Chondrocyte (in vitro differentiated cells): ENCODE measurements at regions not wholly inside any gene's neighbourhood (a gene's known extent, or its start where the extent isn't known, plus 50 kb on each side); places are given as distances from the start of the nearest gene placed in this dataset.

ENCODE experiments used
- DNase-seq: peaks from one replicate; pipeline ENCODE4 v3.0.0; 2021; ENCODE audit warnings: mixed read lengths, low spot score
- H3K27ac Mint-ChIP-seq: one replicate; pipeline ENCODE4 v1.8.0; 2021; ENCODE audit warnings: mild to moderate bottlenecking, moderate library complexity, mixed read lengths; ENCODE audit not compliant: unreplicated experiment
- H3K27me3 Mint-ChIP-seq: 2 replicates; pipeline ENCODE4 v1.8.0; 2021; ENCODE audit warnings: low read depth, mixed read lengths
- H3K36me3 Mint-ChIP-seq: 2 replicates; pipeline ENCODE4 v1.8.0; 2021; ENCODE audit warnings: low read depth, mixed read lengths
- H3K4me1 Mint-ChIP-seq: 2 replicates; pipeline ENCODE4 v1.8.0; 2021; ENCODE audit warnings: low read depth, mild to moderate bottlenecking, mixed read lengths
- H3K4me3 Mint-ChIP-seq: one replicate; pipeline ENCODE4 v1.8.0; 2021; ENCODE audit warnings: mild to moderate bottlenecking, moderate library complexity, mixed read lengths; ENCODE audit not compliant: unreplicated experiment
- H3K9me3 Mint-ChIP-seq: 2 replicates; pipeline ENCODE4 v1.8.0; 2021; ENCODE audit warnings: low read depth, mixed read lengths
- TF ChIP-seq, protein P1 (sequence below): fragments of 200-600 bp; sonication (generic); IDR thresholded peaks from 2 replicates; pipeline ENCODE4 v1.5.0; 2021; ENCODE audit warnings: antibody characterized with exemption, mild to moderate bottlenecking, moderate library complexity

DNA sequence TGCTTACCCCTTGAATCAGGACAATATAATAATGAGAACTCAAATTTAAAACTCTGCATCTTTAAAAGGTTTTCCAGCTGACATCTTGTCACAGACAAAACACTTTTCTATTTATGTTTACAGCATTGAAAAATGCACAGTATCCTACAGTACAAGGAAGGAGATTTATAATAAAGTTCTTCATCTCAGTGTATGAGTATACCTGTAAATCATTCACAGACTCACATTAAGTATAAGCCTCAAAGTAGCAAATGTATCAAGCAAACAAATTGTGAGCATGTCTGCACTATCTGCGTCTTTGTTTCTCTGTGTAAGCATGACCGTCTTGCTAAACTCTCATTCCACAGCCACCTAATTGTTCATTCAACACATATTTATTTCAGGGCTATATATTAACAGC, 52.8 kb downstream of the PPP1R2C start:
- Mint-ChIP-seq H3K27me3 (peaks cover 4% of the 10 kb centered on the region), H3K36me3 (no peaks in the 10 kb centered on the region), H3K4me1 (no peaks in the 10 kb centered on the region), H3K4me3 (no peak overlapping the region), H3K9me3 (peaks cover 19% of the 10 kb centered on the region), H3K27ac (no peak overlapping the region)
- TF ChIP-seq, protein P1, sequence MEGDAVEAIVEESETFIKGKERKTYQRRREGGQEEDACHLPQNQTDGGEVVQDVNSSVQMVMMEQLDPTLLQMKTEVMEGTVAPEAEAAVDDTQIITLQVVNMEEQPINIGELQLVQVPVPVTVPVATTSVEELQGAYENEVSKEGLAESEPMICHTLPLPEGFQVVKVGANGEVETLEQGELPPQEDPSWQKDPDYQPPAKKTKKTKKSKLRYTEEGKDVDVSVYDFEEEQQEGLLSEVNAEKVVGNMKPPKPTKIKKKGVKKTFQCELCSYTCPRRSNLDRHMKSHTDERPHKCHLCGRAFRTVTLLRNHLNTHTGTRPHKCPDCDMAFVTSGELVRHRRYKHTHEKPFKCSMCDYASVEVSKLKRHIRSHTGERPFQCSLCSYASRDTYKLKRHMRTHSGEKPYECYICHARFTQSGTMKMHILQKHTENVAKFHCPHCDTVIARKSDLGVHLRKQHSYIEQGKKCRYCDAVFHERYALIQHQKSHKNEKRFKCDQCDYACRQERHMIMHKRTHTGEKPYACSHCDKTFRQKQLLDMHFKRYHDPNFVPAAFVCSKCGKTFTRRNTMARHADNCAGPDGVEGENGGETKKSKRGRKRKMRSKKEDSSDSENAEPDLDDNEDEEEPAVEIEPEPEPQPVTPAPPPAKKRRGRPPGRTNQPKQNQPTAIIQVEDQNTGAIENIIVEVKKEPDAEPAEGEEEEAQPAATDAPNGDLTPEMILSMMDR: no peak
- DNase-seq: no peak

DNA sequence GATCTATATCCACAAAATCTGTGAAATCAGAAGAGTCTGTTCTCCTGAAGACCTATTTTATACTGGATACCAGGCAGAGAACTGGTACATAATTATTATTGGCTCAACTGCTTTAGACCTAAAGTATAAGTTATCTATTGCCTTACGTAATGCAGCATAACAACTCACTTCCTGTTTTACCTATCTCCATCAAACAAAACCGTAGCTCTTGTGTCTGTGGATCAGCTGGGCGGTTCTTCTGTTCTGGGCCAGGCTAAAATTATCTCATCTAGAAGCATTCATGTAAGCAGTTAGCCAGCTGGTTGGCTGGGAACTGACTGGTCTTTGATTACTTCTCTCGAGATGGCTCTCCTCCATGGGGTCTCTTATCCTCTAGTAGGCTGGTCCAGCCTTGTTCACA, 57.8 kb downstream of the PPP1R2C start:
- Mint-ChIP-seq H3K4me3 (no peak overlapping the region), H3K36me3 (no peaks in the 10 kb centered on the region), H3K9me3 (peaks cover 3% of the 10 kb centered on the region), H3K4me1 (no peaks in the 10 kb centered on the region), H3K27me3 (no peaks in the 10 kb centered on the region), H3K27ac (no peak overlapping the region)
- TF ChIP-seq, protein P1: no peak
- no peak for DNase-seq

DNA sequence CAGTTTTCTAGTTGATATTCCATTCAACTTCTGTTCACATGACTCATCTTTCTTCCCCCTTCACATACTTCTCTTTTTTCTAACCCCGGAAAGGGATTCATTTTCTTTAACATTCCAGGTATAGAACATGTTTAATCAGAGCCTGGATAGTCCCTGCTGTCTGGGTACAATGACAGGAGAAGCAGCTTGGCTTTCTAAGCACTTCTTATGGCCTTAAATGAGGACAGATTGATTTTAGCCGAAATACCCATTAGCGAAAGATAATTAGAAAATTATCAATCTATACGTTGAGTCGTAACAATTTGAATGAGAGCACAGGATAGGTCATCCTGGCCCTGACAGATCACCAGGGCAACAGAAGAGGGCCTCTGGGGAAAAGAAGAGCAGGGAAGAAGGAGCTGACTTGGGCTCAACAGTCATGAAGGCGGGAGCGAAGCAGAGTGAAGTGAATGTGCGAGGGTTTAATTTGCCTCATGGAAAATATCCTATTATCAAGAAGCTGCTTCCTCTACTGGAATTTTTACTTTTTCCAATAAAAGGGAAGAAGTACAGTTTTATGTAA, 62.2 kb downstream of the PPP1R2C start:
- DNase-seq: no peak
- no peaks in the 10 kb centered on the region for H3K36me3 Mint-ChIP-seq
- TF ChIP-seq, protein P1: peak; percentile 18
- H3K27me3 Mint-ChIP-seq: no peaks in the 10 kb centered on the region
- H3K9me3 Mint-ChIP-seq: peaks cover 6% of the 10 kb centered on the region
- H3K4me1 Mint-ChIP-seq: no peaks in the 10 kb centered on the region
- H3K4me3 Mint-ChIP-seq: no peak overlapping the region
- no peak overlapping the region for H3K27ac Mint-ChIP-seq

DNA sequence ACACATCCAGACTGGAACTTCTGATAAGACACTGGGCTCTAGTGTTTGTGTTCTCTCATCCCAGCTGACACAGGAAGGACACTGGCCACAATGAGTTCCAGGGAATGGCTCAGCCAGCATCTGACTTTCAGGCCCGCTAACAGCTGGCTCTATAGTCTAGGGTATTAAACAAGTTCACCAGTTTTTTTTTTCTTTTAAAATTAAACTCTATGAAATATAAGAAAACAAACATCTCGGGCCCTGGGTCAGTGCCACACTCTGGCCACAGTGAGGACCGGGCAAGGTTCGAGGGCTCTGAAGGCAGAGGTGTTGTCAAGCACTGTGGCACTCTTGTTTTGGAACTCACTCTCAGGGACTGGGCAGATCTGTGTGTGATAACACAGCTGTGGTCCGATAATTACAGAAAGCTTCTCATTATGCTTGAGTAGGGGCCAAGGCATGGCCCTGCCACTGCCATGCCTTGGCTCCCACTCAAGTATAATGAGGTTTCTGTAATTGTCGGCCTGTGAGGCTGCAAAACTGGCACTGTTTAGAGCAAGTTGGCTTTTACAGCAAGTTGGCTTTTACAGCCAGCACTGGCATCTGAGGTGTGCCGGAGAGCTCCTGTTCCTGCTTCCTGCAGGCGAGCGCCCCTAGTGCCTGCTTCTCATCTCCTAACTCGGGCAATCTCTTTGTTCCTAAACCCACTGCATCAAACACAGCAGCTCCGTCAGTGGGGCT, 62.8 kb downstream of the PPP1R2C start:
- peaks cover 3% of the 10 kb centered on the region for H3K9me3 Mint-ChIP-seq

DNA sequence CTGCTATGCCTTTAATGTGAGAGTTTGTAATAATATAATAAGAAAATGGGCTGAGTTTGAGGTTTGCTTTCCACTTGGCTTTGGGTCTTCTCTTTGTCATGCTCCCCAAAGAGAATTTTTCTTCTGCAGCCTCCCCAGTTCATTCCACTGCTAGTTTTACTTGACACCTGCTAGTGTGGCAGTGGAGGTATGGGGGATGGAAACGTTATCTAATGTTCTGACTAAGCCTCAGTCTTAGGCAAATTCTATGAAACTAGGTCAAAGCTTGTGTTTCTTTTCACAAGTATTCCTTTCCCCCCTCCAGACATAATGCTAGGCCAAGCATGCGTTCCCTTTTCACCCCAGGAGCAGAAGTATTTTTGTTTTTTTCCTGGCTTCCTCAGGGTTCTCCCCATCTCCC, 67.5 kb downstream of the PPP1R2C start:
- no peaks in the 10 kb centered on the region for H3K36me3 Mint-ChIP-seq
- TF ChIP-seq, protein P1: no peak
- H3K27ac Mint-ChIP-seq: no peak overlapping the region
- peaks cover 3% of the 10 kb centered on the region for H3K9me3 Mint-ChIP-seq
- H3K27me3 Mint-ChIP-seq: no peaks in the 10 kb centered on the region
- H3K4me1 Mint-ChIP-seq: no peaks in the 10 kb centered on the region
- DNase-seq: no peak
- H3K4me3 Mint-ChIP-seq: no peak overlapping the region

More for the DNA sequence above, 62.8 kb downstream of the PPP1R2C start:
- TF ChIP-seq, protein P1: peak; percentile 70
- H3K27ac Mint-ChIP-seq: no peak overlapping the region
- no peak overlapping the region for H3K4me3 Mint-ChIP-seq
- no peaks in the 10 kb centered on the region for H3K36me3 Mint-ChIP-seq
- H3K4me1 Mint-ChIP-seq: no peaks in the 10 kb centered on the region
- no peak for DNase-seq
- no peaks in the 10 kb centered on the region for H3K27me3 Mint-ChIP-seq
